Body of pancreas (tissue), 4 donors: ENCODE measurements at regions not wholly inside any gene's neighbourhood (a gene's known extent, or its start where the extent isn't known, plus 50 kb on each side); places are given as distances from the start of the nearest gene placed in this dataset.

Experiments used
- POLR2A ChIP-seq, 3 donors: fragments of 450-650 bp; IDR thresholded peaks; one replicate each; pipeline ENCODE4 v1.6.1; 2016; ENCODE audit warnings: antibody characterized with exemption in 3 of 3, mild to moderate bottlenecking in 2 of 3
- TF ChIP-seq, protein P1 (sequence below), 7 experiments: fragments of 450-650 bp in 4 of 7; fragments of 200-600 bp in 3 of 7; sonication (generic) in 3 of 7; IDR thresholded peaks; one replicate each; pipeline ENCODE4 v1.5.1; 2016 to 2019; ENCODE audit warnings: antibody characterized with exemption in 7 of 7

DNA sequence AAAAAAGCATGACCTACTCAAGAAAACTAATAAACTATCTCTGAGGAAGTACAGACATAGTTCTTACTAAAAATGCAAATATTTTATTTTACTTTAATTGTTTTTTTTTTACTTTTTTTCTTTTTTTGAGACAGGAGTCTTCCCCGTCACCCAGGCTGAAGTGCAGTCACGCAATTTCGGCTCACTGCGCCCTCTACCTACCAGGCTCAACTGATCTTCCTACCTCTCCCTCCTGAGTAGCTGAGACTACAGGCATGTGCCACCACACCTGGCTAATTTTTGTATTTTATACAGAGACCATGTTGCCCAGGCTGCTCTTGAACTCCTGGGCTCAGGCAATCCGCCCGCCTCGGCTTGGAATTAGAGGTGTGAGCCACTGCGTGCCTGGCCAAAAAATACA is 1263.1 kb downstream of the KCNT2 start:
- TF ChIP-seq POLR2A (IDR thresholded peaks at IDR 0.05): no peak
- TF ChIP-seq, protein P1, sequence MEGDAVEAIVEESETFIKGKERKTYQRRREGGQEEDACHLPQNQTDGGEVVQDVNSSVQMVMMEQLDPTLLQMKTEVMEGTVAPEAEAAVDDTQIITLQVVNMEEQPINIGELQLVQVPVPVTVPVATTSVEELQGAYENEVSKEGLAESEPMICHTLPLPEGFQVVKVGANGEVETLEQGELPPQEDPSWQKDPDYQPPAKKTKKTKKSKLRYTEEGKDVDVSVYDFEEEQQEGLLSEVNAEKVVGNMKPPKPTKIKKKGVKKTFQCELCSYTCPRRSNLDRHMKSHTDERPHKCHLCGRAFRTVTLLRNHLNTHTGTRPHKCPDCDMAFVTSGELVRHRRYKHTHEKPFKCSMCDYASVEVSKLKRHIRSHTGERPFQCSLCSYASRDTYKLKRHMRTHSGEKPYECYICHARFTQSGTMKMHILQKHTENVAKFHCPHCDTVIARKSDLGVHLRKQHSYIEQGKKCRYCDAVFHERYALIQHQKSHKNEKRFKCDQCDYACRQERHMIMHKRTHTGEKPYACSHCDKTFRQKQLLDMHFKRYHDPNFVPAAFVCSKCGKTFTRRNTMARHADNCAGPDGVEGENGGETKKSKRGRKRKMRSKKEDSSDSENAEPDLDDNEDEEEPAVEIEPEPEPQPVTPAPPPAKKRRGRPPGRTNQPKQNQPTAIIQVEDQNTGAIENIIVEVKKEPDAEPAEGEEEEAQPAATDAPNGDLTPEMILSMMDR (IDR thresholded peaks at IDR 0.05): no peak
